ENCODE measurements at regions not wholly inside any gene's neighbourhood (a gene's known extent, or its start where the extent isn't known, plus 50 kb on each side); places are given as distances from the start of the nearest gene placed in this dataset.

DNA sequence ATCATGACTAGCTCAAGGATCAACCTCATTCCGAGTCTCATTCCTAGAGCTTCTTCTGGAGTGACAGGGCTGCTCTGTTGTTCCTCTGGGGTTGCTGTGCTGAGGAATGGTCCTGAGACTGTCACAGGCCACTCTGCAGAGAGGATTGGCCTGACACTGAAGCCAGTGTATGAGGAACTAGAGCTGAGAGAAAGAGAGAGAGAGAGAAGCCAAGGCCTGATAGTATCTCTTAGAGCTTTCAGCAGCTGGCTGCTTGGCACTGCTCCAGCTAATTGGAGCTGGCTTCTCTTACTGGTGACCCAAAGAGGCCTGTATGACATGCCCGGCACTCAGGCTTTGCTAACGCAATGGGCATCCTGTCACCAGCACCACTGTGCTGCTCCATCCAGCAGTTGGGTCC, 73.4 kb upstream of the FLT1 start:
- H2BK12ac ChIP-seq (ENCODE audit: insufficient read length, low read depth, low read length), result no peak overlapping the region
- H2BK15ac ChIP-seq (ENCODE audit: low read depth, low read length), result no peak overlapping the region
- TF ChIP-seq, protein P1, sequence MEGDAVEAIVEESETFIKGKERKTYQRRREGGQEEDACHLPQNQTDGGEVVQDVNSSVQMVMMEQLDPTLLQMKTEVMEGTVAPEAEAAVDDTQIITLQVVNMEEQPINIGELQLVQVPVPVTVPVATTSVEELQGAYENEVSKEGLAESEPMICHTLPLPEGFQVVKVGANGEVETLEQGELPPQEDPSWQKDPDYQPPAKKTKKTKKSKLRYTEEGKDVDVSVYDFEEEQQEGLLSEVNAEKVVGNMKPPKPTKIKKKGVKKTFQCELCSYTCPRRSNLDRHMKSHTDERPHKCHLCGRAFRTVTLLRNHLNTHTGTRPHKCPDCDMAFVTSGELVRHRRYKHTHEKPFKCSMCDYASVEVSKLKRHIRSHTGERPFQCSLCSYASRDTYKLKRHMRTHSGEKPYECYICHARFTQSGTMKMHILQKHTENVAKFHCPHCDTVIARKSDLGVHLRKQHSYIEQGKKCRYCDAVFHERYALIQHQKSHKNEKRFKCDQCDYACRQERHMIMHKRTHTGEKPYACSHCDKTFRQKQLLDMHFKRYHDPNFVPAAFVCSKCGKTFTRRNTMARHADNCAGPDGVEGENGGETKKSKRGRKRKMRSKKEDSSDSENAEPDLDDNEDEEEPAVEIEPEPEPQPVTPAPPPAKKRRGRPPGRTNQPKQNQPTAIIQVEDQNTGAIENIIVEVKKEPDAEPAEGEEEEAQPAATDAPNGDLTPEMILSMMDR (conservative IDR thresholded peaks at IDR 0.05), result no peak
- Mint-ChIP-seq H3K27me3 (ENCODE audit: low read depth) (no peaks in the 10 kb centered on the region; the same call in none of the 2 replicates), H3K27ac (no peak overlapping the region), H3K4me1 (peaks cover 12 to 13% of the 10 kb centered on the region in 2 experiments), H3K4me3 (no peak overlapping the region), H3K9me3 (no peaks in the 10 kb centered on the region), H3K36me3 (ENCODE audit: insufficient read depth in 1 of 3, low read depth in 3 of 3) (no peaks in the 10 kb centered on the region)
- H4K5ac ChIP-seq (ENCODE audit: insufficient read length, low read depth, low read length), result no peak overlapping the region
- H4K20me1 ChIP-seq (ENCODE audit: control insufficient read depth, insufficient read depth, insufficient read length), result no peaks in the 10 kb centered on the region
- H4K91ac ChIP-seq (ENCODE audit: insufficient read length, low read depth, low read length), result no peak overlapping the region
- no peak overlapping the region for H2BK120ac ChIP-seq (ENCODE audit: low read depth, low read length, poor library complexity, severe bottlenecking)
- no peak overlapping the region for H3T11ph ChIP-seq (ENCODE audit: low read length)
- no peak overlapping the region for H3K18ac ChIP-seq (ENCODE audit: insufficient read length, low read depth, low read length)
- no peaks in the 10 kb centered on the region for H3K4me1 ChIP-seq (ENCODE audit: insufficient read depth, low read length)
- no peak overlapping the region for H3K14ac ChIP-seq (ENCODE audit: insufficient read depth, low read length)
- no peak overlapping the region for H2AK5ac ChIP-seq (ENCODE audit: insufficient read length, low read length)
- H3K4ac ChIP-seq (ENCODE audit: low read depth, low read length), result no peak overlapping the region
- no peak overlapping the region for H3K23ac ChIP-seq (ENCODE audit: insufficient read length, low read depth, low read length)
- no peak overlapping the region for H3K9ac ChIP-seq (ENCODE audit: extremely low read depth, insufficient read length, low read length)
- H3K79me1 ChIP-seq (ENCODE audit: insufficient read depth, low read depth, low read length, poor library complexity, severe bottlenecking), result no peaks in the 10 kb centered on the region
- no peak overlapping the region for H3K27ac ChIP-seq (ENCODE audit: insufficient read length, low read depth, low read length)
- no peaks in the 10 kb centered on the region for H3K23me2 ChIP-seq (ENCODE audit: insufficient read length, low read depth, low read length, poor library complexity, severe bottlenecking)
- no CpG with 5 or more reads among the region's 3 CpGs for WGBS (ENCODE audit: extremely low coverage, insufficient read length, low lambda C conversion rate)
- no peaks in the 10 kb centered on the region for H3K79me2 ChIP-seq (ENCODE audit: insufficient read depth, low read length)
- H2BK5ac ChIP-seq (ENCODE audit: insufficient read length, low read length), result no peak overlapping the region
- H3K9me3 ChIP-seq (ENCODE audit: control insufficient read depth, low read depth, low read length), result no peaks in the 10 kb centered on the region
- H3K4me2 ChIP-seq (ENCODE audit: insufficient read depth, insufficient read length, low read length), result no peak overlapping the region
- DNase-seq, result no peak
- H4K8ac ChIP-seq (replicated peaks; ENCODE audit: insufficient read length, low read depth, low read length), result no peak overlapping the region
- H2BK20ac ChIP-seq (ENCODE audit: low read depth, low read length, poor library complexity, severe bottlenecking), result no peak overlapping the region
- H2AFZ ChIP-seq (ENCODE audit: low read length), result no peak overlapping the region
- H3K56ac ChIP-seq (ENCODE audit: insufficient read length, low read depth, low read length), result no peak overlapping the region
- H3K27me3 ChIP-seq (ENCODE audit: insufficient read depth, low read length), result no peaks in the 10 kb centered on the region

All from H9 (cell line).